H9 (cell line): ENCODE measurements at regions not wholly inside any gene's neighbourhood (a gene's known extent, or its start where the extent isn't known, plus 50 kb on each side); places are given as distances from the start of the nearest gene placed in this dataset.

Source experiments
- DNase-seq: peaks from one replicate; pipeline ENCODE4 v3.0.0-alpha.2; 2017
- H2AFZ ChIP-seq: one replicate; pipeline ENCODE4 v1.6.1; 2013; ENCODE audit warnings: mild to moderate bottlenecking, low read length, control low read depth, moderate library complexity
- H2AK5ac ChIP-seq: 2 replicates; pipeline ENCODE4 v1.6.1; 2013; ENCODE audit warnings: low read length, control low read depth, mixed read lengths; ENCODE audit not compliant: insufficient read length
- H2BK120ac ChIP-seq: one replicate; pipeline ENCODE4 v1.6.1; 2013; ENCODE audit warnings: low read depth, mild to moderate bottlenecking, low read length, control low read depth, inconsistent platforms; ENCODE audit not compliant: poor library complexity, severe bottlenecking
- H2BK12ac ChIP-seq: 2 replicates; pipeline ENCODE4 v1.6.1; 2013; ENCODE audit warnings: low read length, control low read depth, mixed read lengths, low read depth; ENCODE audit not compliant: insufficient read length
- H2BK15ac ChIP-seq: 2 replicates; pipeline ENCODE4 v1.6.1; 2013; ENCODE audit warnings: low read depth, low read length, control low read depth
- H2BK20ac ChIP-seq: one replicate; pipeline ENCODE4 v1.6.1; 2013; ENCODE audit warnings: low read depth, mild to moderate bottlenecking, low read length, control low read depth, inconsistent platforms; ENCODE audit not compliant: poor library complexity, severe bottlenecking
- H2BK5ac ChIP-seq: 2 replicates; pipeline ENCODE4 v1.6.1; 2013; ENCODE audit warnings: low read length, control low read depth, mixed read lengths; ENCODE audit not compliant: insufficient read length
- H3K14ac ChIP-seq: 2 replicates; pipeline ENCODE4 v1.6.1; 2013; ENCODE audit warnings: low read length, control low read depth; ENCODE audit not compliant: insufficient read depth
- H3K18ac ChIP-seq: 2 replicates; pipeline ENCODE4 v1.6.1; 2013; ENCODE audit warnings: low read depth, mild to moderate bottlenecking, mixed read lengths, low read length, control low read depth; ENCODE audit not compliant: insufficient read length
- H3K23ac ChIP-seq: 2 replicates; pipeline ENCODE4 v1.6.1; 2013; ENCODE audit warnings: low read length, control low read depth, mixed read lengths, low read depth; ENCODE audit not compliant: insufficient read length
- H3K23me2 ChIP-seq: 2 replicates; pipeline ENCODE4 v1.6.1; 2013; ENCODE audit warnings: low read depth, mild to moderate bottlenecking, mixed read lengths, low read length, control low read depth; ENCODE audit not compliant: insufficient read length, poor library complexity, severe bottlenecking
- H3K27ac ChIP-seq: 2 replicates; pipeline ENCODE4 v1.5.1; 2013; ENCODE audit warnings: low read length, control low read depth, mixed read lengths, low read depth; ENCODE audit not compliant: insufficient read length
- H3K27me3 ChIP-seq: 2 replicates; pipeline ENCODE4 v1.6.1; 2013; ENCODE audit warnings: low read length, control low read depth, inconsistent platforms; ENCODE audit not compliant: insufficient read depth
- H3K4ac ChIP-seq: 2 replicates; pipeline ENCODE4 v1.6.1; 2013; ENCODE audit warnings: low read depth, mild to moderate bottlenecking, control low read depth, inconsistent platforms, low read length, moderate library complexity
- H3K4me1 ChIP-seq: 2 replicates; pipeline ENCODE4 v1.6.1; 2013; ENCODE audit warnings: low read length, control low read depth, inconsistent platforms; ENCODE audit not compliant: insufficient read depth
- H3K4me2 ChIP-seq: 2 replicates; pipeline ENCODE4 v1.6.1; 2013; ENCODE audit warnings: low read length, control low read depth, mixed read lengths; ENCODE audit not compliant: insufficient read length, insufficient read depth
- H3K56ac ChIP-seq: 2 replicates; pipeline ENCODE4 v1.6.1; 2013; ENCODE audit warnings: low read depth, mild to moderate bottlenecking, mixed read lengths, low read length, control low read depth; ENCODE audit not compliant: insufficient read length
- H3K79me1 ChIP-seq: 2 replicates; pipeline ENCODE4 v1.6.1; 2013; ENCODE audit warnings: low read depth, mild to moderate bottlenecking, moderate library complexity, low read length, control low read depth, inconsistent platforms; ENCODE audit not compliant: insufficient read depth, poor library complexity, severe bottlenecking
- H3K79me2 ChIP-seq: 2 replicates; pipeline ENCODE4 v1.6.1; 2013; ENCODE audit warnings: low read length, control low read depth, inconsistent platforms; ENCODE audit not compliant: insufficient read depth
- H3K9ac ChIP-seq: 2 replicates; pipeline ENCODE4 v1.6.1; 2013; ENCODE audit warnings: low read length, control low read depth, mixed read lengths; ENCODE audit not compliant: insufficient read length; ENCODE audit errors: extremely low read depth
- H3K9me3 ChIP-seq: one replicate; pipeline ENCODE4 v1.6.1; 2013; ENCODE audit warnings: low read depth, low read length, inconsistent platforms; ENCODE audit not compliant: control insufficient read depth
- H3T11ph ChIP-seq: one replicate; pipeline ENCODE4 v1.6.1; 2013; ENCODE audit warnings: mild to moderate bottlenecking, low read length, control low read depth, inconsistent platforms
- H4K20me1 ChIP-seq: one replicate; pipeline ENCODE4 v1.6.1; 2013; ENCODE audit not compliant: control insufficient read depth, insufficient read length, insufficient read depth
- H4K5ac ChIP-seq: 2 replicates; pipeline ENCODE4 v1.6.1; 2013; ENCODE audit warnings: low read depth, mild to moderate bottlenecking, mixed read lengths, low read length, control low read depth; ENCODE audit not compliant: insufficient read length
- H4K8ac ChIP-seq: replicated peaks from 2 replicates; pipeline ENCODE4 v1.6.1; 2013; ENCODE audit warnings: low read length, control low read depth, mixed read lengths, low read depth; ENCODE audit not compliant: insufficient read length
- H4K91ac ChIP-seq: 2 replicates; pipeline ENCODE4 v1.6.1; 2013; ENCODE audit warnings: low read depth, mild to moderate bottlenecking, moderate library complexity, mixed read lengths, low read length, control low read depth; ENCODE audit not compliant: insufficient read length
- H3K27ac Mint-ChIP-seq, 3 experiments: 2 replicates in 2 of 3; 3 replicates in 1 of 3; pipeline ENCODE4 v1.8.0; 2020 to 2021; ENCODE audit warnings: mixed read lengths in 3 of 3, mild to moderate bottlenecking in 1 of 3, moderate library complexity in 1 of 3
- H3K27me3 Mint-ChIP-seq: 2 replicates; pipeline ENCODE4 v1.8.0; 2021; ENCODE audit warnings: low read depth, mild to moderate bottlenecking, moderate library complexity, mixed read lengths
- H3K36me3 Mint-ChIP-seq, 3 experiments: 2 replicates in 2 of 3; 3 replicates in 1 of 3; pipeline ENCODE4 v1.8.0; 2020 to 2021; ENCODE audit warnings: low read depth in 3 of 3, mixed read lengths in 3 of 3; ENCODE audit not compliant: insufficient read depth in 1 of 3
- H3K4me1 Mint-ChIP-seq, 2 experiments: 2 replicates each; pipeline ENCODE4 v1.8.0; 2020; ENCODE audit warnings: mixed read lengths in 2 of 2
- H3K4me3 Mint-ChIP-seq, 2 experiments: 2 replicates in 1 of 2; 3 replicates in 1 of 2; pipeline ENCODE4 v1.8.0; 2020 to 2021; ENCODE audit warnings: mild to moderate bottlenecking in 2 of 2, mixed read lengths in 2 of 2, moderate library complexity in 1 of 2
- H3K9me3 Mint-ChIP-seq, 2 experiments: 2 replicates in 1 of 2; 3 replicates in 1 of 2; pipeline ENCODE4 v1.8.0; 2020; ENCODE audit warnings: mild to moderate bottlenecking in 2 of 2, mixed read lengths in 2 of 2, moderate library complexity in 1 of 2
- WGBS: extraction: QIAGEN DNeasy Blood & Tissue Kit; methylation state at CpG from one replicate; pipeline ENCODE4 v1.1.7; 2013; ENCODE audit warnings: missing lambda C conversion rate, low lambda C conversion rate, mixed read lengths; ENCODE audit not compliant: insufficient read length; ENCODE audit errors: extremely low coverage; 5-methylcytosine and 5-hydroxymethylcytosine counted together
- TF ChIP-seq, protein P1 (sequence below): fragments of 200-600 bp; sonication (generic); conservative IDR thresholded peaks from 3 replicates; pipeline ENCODE4 v1.8.0; 2021; ENCODE audit warnings: antibody characterized with exemption, mild to moderate bottlenecking

DNA sequence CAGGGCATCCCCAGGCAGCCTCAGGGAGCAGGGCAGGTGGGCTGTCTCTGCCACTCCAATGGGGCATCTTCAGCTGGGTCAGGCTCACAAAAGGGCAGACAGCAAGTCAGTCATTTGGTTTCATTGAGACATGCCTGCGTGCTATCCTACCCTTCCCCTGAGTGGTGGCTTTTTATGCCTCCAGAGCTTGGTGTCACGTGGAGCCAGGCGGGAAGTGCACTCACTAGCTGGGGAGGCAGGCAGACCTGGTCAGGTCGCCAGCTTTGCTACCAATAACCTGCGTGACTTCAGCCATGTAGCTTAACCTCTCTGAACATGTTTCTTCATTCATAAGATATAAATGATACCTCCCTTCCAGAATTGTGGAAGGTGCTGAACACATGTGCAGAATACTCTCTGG lies 415.0 kb downstream of the SOX9 start:
- no peak overlapping the region for H3K14ac ChIP-seq
- H4K8ac ChIP-seq = no peak overlapping the region
- H3K27me3 Mint-ChIP-seq = peaks cover 7% of the 10 kb centered on the region
- H2BK5ac ChIP-seq = no peak overlapping the region
- no peaks in the 10 kb centered on the region for H3K79me2 ChIP-seq
- no peaks in the 10 kb centered on the region for H4K20me1 ChIP-seq
- no peaks in the 10 kb centered on the region; the same call in 1 of the 2 replicates for H3K4me1 ChIP-seq
- no peak overlapping the region for H2BK15ac ChIP-seq
- H4K5ac ChIP-seq = no peak overlapping the region
- no peak overlapping the region for H2BK120ac ChIP-seq
- H3K4me1 Mint-ChIP-seq = peaks cover 18 to 21% of the 10 kb centered on the region in 2 experiments
- no peak overlapping the region for H2AK5ac ChIP-seq
- H2AFZ ChIP-seq = no peak overlapping the region
- H3K56ac ChIP-seq = no peak overlapping the region
- no peak overlapping the region for H4K91ac ChIP-seq
- no peak overlapping the region for H3K27ac ChIP-seq
- H2BK20ac ChIP-seq = no peak overlapping the region
- TF ChIP-seq, protein P1, sequence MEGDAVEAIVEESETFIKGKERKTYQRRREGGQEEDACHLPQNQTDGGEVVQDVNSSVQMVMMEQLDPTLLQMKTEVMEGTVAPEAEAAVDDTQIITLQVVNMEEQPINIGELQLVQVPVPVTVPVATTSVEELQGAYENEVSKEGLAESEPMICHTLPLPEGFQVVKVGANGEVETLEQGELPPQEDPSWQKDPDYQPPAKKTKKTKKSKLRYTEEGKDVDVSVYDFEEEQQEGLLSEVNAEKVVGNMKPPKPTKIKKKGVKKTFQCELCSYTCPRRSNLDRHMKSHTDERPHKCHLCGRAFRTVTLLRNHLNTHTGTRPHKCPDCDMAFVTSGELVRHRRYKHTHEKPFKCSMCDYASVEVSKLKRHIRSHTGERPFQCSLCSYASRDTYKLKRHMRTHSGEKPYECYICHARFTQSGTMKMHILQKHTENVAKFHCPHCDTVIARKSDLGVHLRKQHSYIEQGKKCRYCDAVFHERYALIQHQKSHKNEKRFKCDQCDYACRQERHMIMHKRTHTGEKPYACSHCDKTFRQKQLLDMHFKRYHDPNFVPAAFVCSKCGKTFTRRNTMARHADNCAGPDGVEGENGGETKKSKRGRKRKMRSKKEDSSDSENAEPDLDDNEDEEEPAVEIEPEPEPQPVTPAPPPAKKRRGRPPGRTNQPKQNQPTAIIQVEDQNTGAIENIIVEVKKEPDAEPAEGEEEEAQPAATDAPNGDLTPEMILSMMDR = no peak
- H3K4ac ChIP-seq = no peak overlapping the region
- H3K27me3 ChIP-seq = no peaks in the 10 kb centered on the region
- DNase-seq = no peak
- peaks cover 0 to 10% (median 5%) of the 10 kb centered on the region in 3 experiments; a peak in 4 of 7 replicates for H3K36me3 Mint-ChIP-seq
- H3K23me2 ChIP-seq = no peaks in the 10 kb centered on the region
- peaks cover 6 to 11% of the 10 kb centered on the region in 2 experiments for H3K9me3 Mint-ChIP-seq
- no peak overlapping the region for H3K9ac ChIP-seq
- H3K4me2 ChIP-seq = no peak overlapping the region
- H3K4me3 Mint-ChIP-seq = no peak overlapping the region
- no peaks in the 10 kb centered on the region for H3K79me1 ChIP-seq
- H3T11ph ChIP-seq = no peak overlapping the region
- no peak overlapping the region for H3K18ac ChIP-seq
- H3K9me3 ChIP-seq = no peaks in the 10 kb centered on the region
- no peak overlapping the region for H3K23ac ChIP-seq
- no peak overlapping the region for H2BK12ac ChIP-seq
- WGBS = no CpG with 5 or more reads among the region's 5 CpGs
- H3K27ac Mint-ChIP-seq = no peak overlapping the region
